Mesenchymal stem cell (in vitro differentiated cells and primary cell): ENCODE measurements at regions not wholly inside any gene's neighbourhood (a gene's known extent, or its start where the extent isn't known, plus 50 kb on each side); places are given as distances from the start of the nearest gene placed in this dataset.

Experiments
- DNase-seq: peaks from one replicate; pipeline ENCODE4 v3.0.0-alpha.2; 2013
- H2AFZ ChIP-seq: one replicate; pipeline ENCODE4 v1.6.1; 2013; ENCODE audit warnings: low read depth, mild to moderate bottlenecking, control low read depth, inconsistent platforms, low read length, moderate library complexity
- H2AK5ac ChIP-seq: 2 replicates; pipeline ENCODE4 v1.6.1; 2013; ENCODE audit warnings: low read length, moderate library complexity, mild to moderate bottlenecking, inconsistent platforms; ENCODE audit not compliant: severe bottlenecking
- H2BK120ac ChIP-seq: one replicate; pipeline ENCODE4 v1.6.1; 2013; ENCODE audit warnings: low read depth, mild to moderate bottlenecking, inconsistent platforms, low read length, moderate library complexity
- H2BK12ac ChIP-seq, 2 experiments: one replicate each; pipeline ENCODE4 v1.6.1; 2013; ENCODE audit warnings: inconsistent platforms in 2 of 2, low read length in 2 of 2, mild to moderate bottlenecking in 2 of 2, moderate library complexity in 2 of 2, control low read depth in 1 of 2
- H2BK15ac ChIP-seq: one replicate; pipeline ENCODE4 v1.6.1; 2013; ENCODE audit warnings: mild to moderate bottlenecking, low read depth, inconsistent platforms; ENCODE audit not compliant: poor library complexity, severe bottlenecking
- H2BK5ac ChIP-seq: 2 replicates; pipeline ENCODE4 v1.6.1; 2013; ENCODE audit warnings: low read depth, mild to moderate bottlenecking, low read length, control low read depth, inconsistent platforms; ENCODE audit not compliant: poor library complexity, severe bottlenecking
- H3K14ac ChIP-seq, 2 experiments: one replicate each; pipeline ENCODE4 v1.6.1; 2013; ENCODE audit warnings: inconsistent platforms in 2 of 2, low read length in 2 of 2, control low read depth in 1 of 2, mild to moderate bottlenecking in 1 of 2, moderate library complexity in 1 of 2
- H3K18ac ChIP-seq, 2 experiments: one replicate each; pipeline ENCODE4 v1.6.1; 2013; ENCODE audit warnings: inconsistent platforms in 2 of 2, low read length in 2 of 2, control low read depth in 1 of 2, low read depth in 1 of 2, mild to moderate bottlenecking in 1 of 2
- H3K23ac ChIP-seq, 2 experiments: one replicate each; pipeline ENCODE4 v1.6.1; 2013; ENCODE audit warnings: inconsistent platforms in 2 of 2, low read length in 2 of 2, mild to moderate bottlenecking in 2 of 2, moderate library complexity in 2 of 2, control low read depth in 1 of 2
- H3K27ac ChIP-seq: 2 replicates; pipeline ENCODE4 v1.5.1; 2013; ENCODE audit warnings: mild to moderate bottlenecking, moderate library complexity, low read length, control low read depth, inconsistent platforms; ENCODE audit not compliant: poor library complexity, severe bottlenecking
- H3K27me3 ChIP-seq, 2 experiments: 2 replicates each; pipeline versions ENCODE4 v1.6.1 to v1.7.0; 2013; ENCODE audit warnings: low read length in 2 of 2, mild to moderate bottlenecking in 2 of 2, moderate library complexity in 2 of 2, control low read depth in 1 of 2, inconsistent platforms in 1 of 2; ENCODE audit not compliant: control insufficient read depth in 1 of 2, insufficient read depth in 1 of 2
- H3K36me3 ChIP-seq, 2 experiments: 2 replicates each; pipeline versions ENCODE4 v1.6.1 to v1.7.0; 2013; ENCODE audit warnings: low read length in 2 of 2, control low read depth in 1 of 2, inconsistent platforms in 1 of 2, low read depth in 1 of 2, mild to moderate bottlenecking in 1 of 2; ENCODE audit not compliant: insufficient read depth in 2 of 2, control insufficient read depth in 1 of 2
- H3K4ac ChIP-seq, 2 experiments: one replicate each; pipeline ENCODE4 v1.6.1; 2013; ENCODE audit warnings: inconsistent platforms in 2 of 2, low read length in 2 of 2, mild to moderate bottlenecking in 2 of 2, moderate library complexity in 2 of 2, control low read depth in 1 of 2, low read depth in 1 of 2
- H3K4me1 ChIP-seq: 2 replicates; pipeline ENCODE4 v1.6.1; 2013; ENCODE audit warnings: low read depth, low read length, control low read depth; ENCODE audit not compliant: control insufficient read depth, insufficient read depth
- H3K4me2 ChIP-seq: 2 replicates; pipeline ENCODE4 v1.6.1; 2013; ENCODE audit warnings: low read length, mild to moderate bottlenecking, inconsistent platforms; ENCODE audit not compliant: poor library complexity, severe bottlenecking
- H3K4me3 ChIP-seq, 2 experiments: 2 replicates each; pipeline versions ENCODE4 v1.5.1 to v1.7.0; 2013; ENCODE audit warnings: low read length in 2 of 2, mild to moderate bottlenecking in 2 of 2, control low read depth in 1 of 2, low read depth in 1 of 2; ENCODE audit not compliant: insufficient read depth in 1 of 2
- H3K79me1 ChIP-seq: replicated peaks from 2 replicates; pipeline ENCODE4 v1.6.1; 2013; ENCODE audit warnings: mild to moderate bottlenecking, control low read depth, low read length, inconsistent platforms; ENCODE audit not compliant: poor library complexity, severe bottlenecking
- H3K9ac ChIP-seq: 2 replicates; pipeline ENCODE4 v1.7.0; 2013; ENCODE audit warnings: mild to moderate bottlenecking, low read length, moderate library complexity
- H3K9me3 ChIP-seq: 2 replicates; pipeline ENCODE4 v1.7.0; 2013; ENCODE audit warnings: mild to moderate bottlenecking, low read length; ENCODE audit not compliant: control insufficient read depth
- H4K8ac ChIP-seq: one replicate; pipeline ENCODE4 v1.6.1; 2013; ENCODE audit warnings: inconsistent platforms, mild to moderate bottlenecking, low read length, moderate library complexity
- H4K91ac ChIP-seq: one replicate; pipeline ENCODE4 v1.6.1; 2013; ENCODE audit warnings: mild to moderate bottlenecking, low read length, inconsistent platforms
- WGBS: methylation state at CpG from one replicate; pipeline ENCODE4 v1.1.7; 2013; ENCODE audit warnings: mixed read lengths; 5-methylcytosine and 5-hydroxymethylcytosine counted together

GRCh38 chr12:131591136-131591535, 119.8 kb upstream of the SFSWAP start:
- Histone ChIP-seq H2BK120ac (no peak overlapping the region), H3K79me1 (no peaks in the 10 kb centered on the region), H3K18ac (no peak overlapping the region), H2AFZ (no peak overlapping the region), H3K23ac (no peak overlapping the region), H3K27me3 (peaks cover 0 to 9% of the 10 kb centered on the region in 2 experiments), H2BK12ac (no peak overlapping the region), H2BK5ac (no peak overlapping the region), H3K36me3 (no peaks in the 10 kb centered on the region), H3K4me1 (peaks cover 1% of the 10 kb centered on the region), H3K9ac (no peak overlapping the region), H2BK15ac (no peak overlapping the region), H2AK5ac (no peak overlapping the region), H3K4me3 (no peak overlapping the region), H4K8ac (no peak overlapping the region), H3K9me3 (no peaks in the 10 kb centered on the region), H3K14ac (no peak overlapping the region), H3K4ac (no peak overlapping the region), H3K4me2 (no peak overlapping the region), H3K27ac (no peak overlapping the region), H4K91ac (no peak overlapping the region)
- whole genome bisulfite sequencing = 87% methylated on average over 7 of the region's 7 CpGs
- no peak for DNase-seq

- Histone ChIP-seq H3K27me3 (peaks cover 0 to 10% of the 10 kb centered on the region in 2 experiments), H3K27ac (no peak overlapping the region), H3K4me1 (peaks cover 1% of the 10 kb centered on the region), H2BK15ac (no peak overlapping the region), H3K4me3 (no peak overlapping the region), H3K9ac (no peak overlapping the region), H3K14ac (no peak overlapping the region), H3K18ac (no peak overlapping the region), H4K91ac (no peak overlapping the region), H3K4ac (no peak overlapping the region), H2AFZ (no peak overlapping the region), H2BK12ac (no peak overlapping the region), H3K23ac (no peak overlapping the region), H2BK120ac (no peak overlapping the region), H2BK5ac (no peak overlapping the region), H2AK5ac (no peak overlapping the region), H3K79me1 (no peaks in the 10 kb centered on the region), H3K36me3 (no peaks in the 10 kb centered on the region), H3K9me3 (no peaks in the 10 kb centered on the region), H4K8ac (no peak overlapping the region), H3K4me2 (no peak overlapping the region)
- 86% methylated on average over 35 of the region's 42 CpGs for WGBS
- DNase-seq = no peak
Observed at GRCh38 chr12:131591714-131592709, 118.9 kb upstream of the SFSWAP start.

GRCh38 chr12:131592972-131593371, 117.9 kb upstream of the SFSWAP start:
- no peak overlapping the region for H3K18ac ChIP-seq
- no peak overlapping the region for H2BK12ac ChIP-seq
- H3K14ac ChIP-seq = no peak overlapping the region
- no peak overlapping the region for H3K4me2 ChIP-seq
- peaks cover 0 to 16% of the 10 kb centered on the region in 2 experiments for H3K27me3 ChIP-seq
- H3K9ac ChIP-seq = no peak overlapping the region
- no peak overlapping the region for H2BK5ac ChIP-seq
- H3K9me3 ChIP-seq = no peaks in the 10 kb centered on the region
- H3K27ac ChIP-seq = no peak overlapping the region
- 32% methylated on average over 6 of the region's 6 CpGs for WGBS
- no peak overlapping the region for H3K23ac ChIP-seq
- H3K79me1 ChIP-seq = no peaks in the 10 kb centered on the region
- no peak overlapping the region for H3K4me3 ChIP-seq
- H4K91ac ChIP-seq = no peak overlapping the region
- H3K36me3 ChIP-seq = no peaks in the 10 kb centered on the region
- no peak overlapping the region for H2AK5ac ChIP-seq
- H2BK15ac ChIP-seq = no peak overlapping the region
- no peak overlapping the region for H2BK120ac ChIP-seq
- no peak overlapping the region for H3K4ac ChIP-seq
- no peak overlapping the region for H4K8ac ChIP-seq
- no peak for DNase-seq
- H2AFZ ChIP-seq = no peak overlapping the region
- H3K4me1 ChIP-seq = peaks cover 1% of the 10 kb centered on the region

GRCh38 chr12:131593406-131593805, 117.5 kb upstream of the SFSWAP start:
- Histone ChIP-seq H3K9ac (no peak overlapping the region), H3K4me2 (no peak overlapping the region), H3K9me3 (no peaks in the 10 kb centered on the region), H2BK120ac (no peak overlapping the region), H2BK15ac (no peak overlapping the region), H3K79me1 (no peaks in the 10 kb centered on the region), H3K36me3 (no peaks in the 10 kb centered on the region), H2AK5ac (no peak overlapping the region), H3K23ac (no peak overlapping the region), H2BK12ac (no peak overlapping the region), H4K91ac (no peak overlapping the region), H3K14ac (no peak overlapping the region), H3K4ac (no peak overlapping the region), H3K4me3 (no peak overlapping the region), H3K27me3 (peaks cover 0 to 18% of the 10 kb centered on the region in 2 experiments), H4K8ac (no peak overlapping the region), H3K18ac (no peak overlapping the region), H2AFZ (no peak overlapping the region), H3K27ac (no peak overlapping the region), H3K4me1 (peaks cover 1% of the 10 kb centered on the region), H2BK5ac (no peak overlapping the region)
- 34% methylated on average over 2 of the region's 3 CpGs for WGBS
- no peak for DNase-seq
